Muscle layer of duodenum (tissue), 2 donors: ENCODE measurements at regions not wholly inside any gene's neighbourhood (a gene's known extent, or its start where the extent isn't known, plus 50 kb on each side); places are given as distances from the start of the nearest gene placed in this dataset.

ENCODE experiments used
- H3K27ac ChIP-seq: one replicate; pipeline ENCODE4 v1.7.0; 2013; ENCODE audit warnings: mild to moderate bottlenecking, low read length
- H3K27me3 ChIP-seq: one replicate; pipeline ENCODE4 v1.7.0; 2013; ENCODE audit warnings: low read depth, mild to moderate bottlenecking, control low read depth, low read length
- H3K36me3 ChIP-seq, 2 donors: one replicate each; pipeline ENCODE4 v1.7.0; 2013; ENCODE audit warnings: low read length in 2 of 2, control low read depth in 1 of 2, mild to moderate bottlenecking in 1 of 2; ENCODE audit not compliant: insufficient read depth in 2 of 2, control insufficient read depth in 1 of 2
- H3K4me1 ChIP-seq, 2 donors: one replicate each; pipeline ENCODE4 v1.7.0; 2013; ENCODE audit warnings: low read length in 2 of 2, mild to moderate bottlenecking in 2 of 2, control low read depth in 1 of 2, moderate library complexity in 1 of 2; ENCODE audit not compliant: insufficient read depth in 2 of 2, control insufficient read depth in 1 of 2
- H3K4me3 ChIP-seq, 2 donors: one replicate each; pipeline ENCODE4 v1.7.0; 2013; ENCODE audit warnings: low read length in 2 of 2, low read depth in 1 of 2, mild to moderate bottlenecking in 1 of 2
- H3K9me3 ChIP-seq, 2 donors: one replicate each; pipeline ENCODE4 v1.7.0; 2013; ENCODE audit warnings: low read length in 2 of 2, control low read depth in 1 of 2, mild to moderate bottlenecking in 1 of 2; ENCODE audit not compliant: control insufficient read depth in 1 of 2
- donor health status: healthy.

DNA sequence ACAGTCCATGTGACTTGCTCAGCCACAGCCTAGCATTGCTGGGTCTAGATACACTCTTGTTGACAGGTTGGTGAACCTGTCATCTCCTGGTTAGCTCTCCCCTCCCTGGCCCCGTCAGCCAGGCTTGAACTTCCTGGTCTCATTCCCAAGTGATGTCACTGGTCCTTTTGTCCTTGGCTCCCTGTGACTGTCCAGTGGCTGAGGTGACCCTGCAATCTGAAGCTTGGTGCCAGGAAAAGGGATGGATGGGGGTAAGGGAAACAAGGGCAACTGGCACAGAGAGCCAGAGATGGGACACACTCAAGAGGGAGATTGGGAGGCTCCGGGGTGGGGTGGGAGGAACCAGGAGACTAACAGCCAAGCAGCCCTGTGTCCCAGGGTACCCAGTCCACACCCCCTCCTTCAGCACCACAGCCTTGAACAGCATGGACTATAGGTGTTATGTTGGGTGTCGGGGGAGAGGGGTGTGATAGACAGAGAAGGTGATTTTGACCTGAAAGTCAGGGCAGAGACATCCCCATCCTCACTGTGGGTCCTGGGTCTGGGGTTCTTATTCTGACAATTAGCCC, 63.8 kb upstream of the THY1 start:
- Histone ChIP-seq H3K27me3 (no peaks in the 10 kb centered on the region), H3K4me3 (no peak overlapping the region), H3K27ac (no peak overlapping the region), H3K4me1 (no peaks in the 10 kb centered on the region), H3K36me3 (no peaks in the 10 kb centered on the region), H3K9me3 (no peaks in the 10 kb centered on the region)

DNA sequence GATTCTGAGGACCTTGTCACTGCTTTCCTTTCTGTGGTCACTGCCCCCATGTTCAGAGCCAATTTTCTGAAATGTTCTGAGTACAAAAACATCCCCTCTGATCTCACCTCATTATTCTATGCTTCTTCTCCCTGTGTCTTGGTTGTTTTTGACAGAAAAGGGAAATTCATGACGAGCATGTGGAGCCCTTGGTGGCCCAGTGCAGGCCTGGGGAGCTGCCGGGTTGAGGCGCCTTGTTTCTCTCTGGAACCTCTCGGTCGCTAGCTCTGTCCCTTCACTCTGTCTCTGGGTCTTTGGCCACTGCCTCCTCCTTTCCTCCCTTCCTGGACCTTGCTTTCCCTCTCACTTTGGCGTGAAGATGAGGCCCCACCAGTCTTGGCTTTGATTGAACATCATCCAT, 63.0 kb upstream of the THY1 start:
- no peak overlapping the region for H3K4me3 ChIP-seq
- H3K27ac ChIP-seq, result no peak overlapping the region
- no peaks in the 10 kb centered on the region for H3K27me3 ChIP-seq
- no peaks in the 10 kb centered on the region for H3K36me3 ChIP-seq
- H3K4me1 ChIP-seq, result peaks cover 0 to 6% of the 10 kb centered on the region in 2 donors
- H3K9me3 ChIP-seq, result no peaks in the 10 kb centered on the region

DNA sequence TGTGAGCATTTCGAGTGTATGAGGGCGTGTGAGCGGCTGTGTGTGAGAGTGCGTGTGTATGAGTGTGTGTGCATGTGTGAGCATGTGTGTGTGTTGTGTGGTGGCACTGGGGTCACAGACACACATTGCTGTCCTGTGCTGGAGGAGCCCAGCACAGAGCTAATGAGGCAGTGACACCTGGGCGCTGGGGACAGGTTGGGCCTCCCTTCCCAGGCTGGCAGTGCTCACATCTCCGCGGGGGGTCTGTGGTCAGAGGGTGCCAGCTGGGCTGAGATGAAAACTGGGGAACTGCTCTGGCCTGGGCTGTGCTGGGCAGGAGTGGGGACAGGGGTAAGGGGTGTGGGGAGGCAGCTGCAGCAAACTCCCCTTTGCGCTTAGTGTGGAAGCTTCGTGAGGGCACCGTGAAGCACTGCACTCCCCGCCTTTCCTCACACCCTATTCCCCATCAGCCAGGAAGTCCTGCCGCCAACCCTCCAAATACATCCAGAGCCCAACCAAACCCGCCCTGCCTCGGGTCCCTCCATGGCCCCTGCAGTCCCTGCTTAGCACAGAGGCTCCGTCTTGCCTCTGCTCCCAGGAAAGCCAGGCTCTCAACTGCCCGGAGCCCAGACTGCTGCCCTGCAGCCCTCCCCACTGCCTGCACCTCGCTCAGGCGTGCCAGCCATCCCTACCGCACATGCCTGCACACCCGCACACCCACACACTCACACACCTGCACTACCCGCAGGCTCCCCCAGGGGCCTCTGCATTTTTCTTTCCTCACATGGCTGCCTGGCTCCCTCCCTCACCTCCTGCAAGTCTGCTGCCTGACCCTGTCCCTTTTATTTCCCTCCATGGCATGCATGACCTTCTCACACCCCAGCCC, 62.0 kb upstream of the THY1 start:
- Histone ChIP-seq H3K36me3 (no peaks in the 10 kb centered on the region), H3K27ac (no peak overlapping the region), H3K4me3 (no peak overlapping the region), H3K9me3 (no peaks in the 10 kb centered on the region), H3K4me1 (peaks cover 0 to 6% of the 10 kb centered on the region in 2 donors), H3K27me3 (no peaks in the 10 kb centered on the region)

GRCh38 chr11:119483881-119484371, 61.0 kb upstream of the THY1 start:
- H3K9me3 ChIP-seq, result no peaks in the 10 kb centered on the region
- no peak overlapping the region for H3K27ac ChIP-seq
- H3K36me3 ChIP-seq, result no peaks in the 10 kb centered on the region
- H3K27me3 ChIP-seq, result no peaks in the 10 kb centered on the region
- peaks cover 0 to 6% of the 10 kb centered on the region in 2 donors for H3K4me1 ChIP-seq
- H3K4me3 ChIP-seq, result no peak overlapping the region

- Histone ChIP-seq H3K36me3 (no peaks in the 10 kb centered on the region), H3K4me3 (no peak overlapping the region), H3K9me3 (no peaks in the 10 kb centered on the region), H3K27me3 (no peaks in the 10 kb centered on the region), H3K27ac (no peak overlapping the region), H3K4me1 (peaks cover 0 to 6% of the 10 kb centered on the region in 2 donors)
Observed at GRCh38 chr11:119483341-119483880, 60.4 kb upstream of the THY1 start.

DNA sequence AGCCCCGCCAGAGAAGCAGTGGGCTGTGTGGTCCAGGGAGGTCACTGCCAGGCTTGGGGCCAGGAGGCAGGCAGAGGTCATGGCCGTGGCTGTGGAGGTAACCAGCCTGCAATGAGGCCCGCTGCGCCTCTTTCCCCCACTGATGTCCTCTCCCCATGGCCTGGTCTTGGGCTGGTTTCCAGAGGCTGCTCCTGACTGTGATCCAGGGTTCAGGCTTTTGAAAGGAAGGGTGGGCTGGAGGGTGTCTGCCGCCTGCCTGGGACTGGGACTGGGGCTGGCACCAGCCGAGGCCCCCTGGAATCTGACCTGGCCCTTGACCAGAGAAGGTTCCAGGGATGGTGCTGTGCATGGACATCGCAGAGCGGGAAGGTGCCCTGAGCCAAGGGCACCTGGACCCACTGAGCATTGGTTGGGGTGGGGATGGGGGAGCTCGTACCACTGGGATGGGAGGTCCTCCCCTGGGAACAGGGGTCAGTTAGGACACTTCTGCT, 59.6 kb upstream of the THY1 start:
- H3K27ac ChIP-seq, result no peak overlapping the region
- no peaks in the 10 kb centered on the region for H3K9me3 ChIP-seq
- H3K36me3 ChIP-seq, result no peaks in the 10 kb centered on the region
- H3K27me3 ChIP-seq, result no peaks in the 10 kb centered on the region
- H3K4me1 ChIP-seq, result peaks cover 0 to 6% of the 10 kb centered on the region in 2 donors
- no peak overlapping the region for H3K4me3 ChIP-seq

- Histone ChIP-seq H3K4me1 (peaks cover 0 to 6% of the 10 kb centered on the region in 2 donors), H3K27me3 (no peaks in the 10 kb centered on the region), H3K27ac (no peak overlapping the region), H3K36me3 (no peaks in the 10 kb centered on the region), H3K9me3 (no peaks in the 10 kb centered on the region), H3K4me3 (no peak overlapping the region)
Observed at GRCh38 chr11:119481667-119482400, 58.9 kb upstream of the THY1 start.

GRCh38 chr11:119481021-119481666, 58.2 kb upstream of the THY1 start:
- Histone ChIP-seq H3K9me3 (no peaks in the 10 kb centered on the region), H3K4me3 (no peak overlapping the region), H3K27ac (no peak overlapping the region), H3K27me3 (no peaks in the 10 kb centered on the region), H3K36me3 (no peaks in the 10 kb centered on the region), H3K4me1 (peaks cover 0 to 6% of the 10 kb centered on the region in 2 donors)

- peaks cover 0 to 6% of the 10 kb centered on the region in 2 donors for H3K4me1 ChIP-seq
- no peaks in the 10 kb centered on the region for H3K27me3 ChIP-seq
- no peaks in the 10 kb centered on the region for H3K36me3 ChIP-seq
- H3K27ac ChIP-seq, result no peak overlapping the region
- H3K9me3 ChIP-seq, result no peaks in the 10 kb centered on the region
- no peak overlapping the region for H3K4me3 ChIP-seq
Observed at GRCh38 chr11:119480380-119481020, 57.5 kb upstream of the THY1 start.

DNA sequence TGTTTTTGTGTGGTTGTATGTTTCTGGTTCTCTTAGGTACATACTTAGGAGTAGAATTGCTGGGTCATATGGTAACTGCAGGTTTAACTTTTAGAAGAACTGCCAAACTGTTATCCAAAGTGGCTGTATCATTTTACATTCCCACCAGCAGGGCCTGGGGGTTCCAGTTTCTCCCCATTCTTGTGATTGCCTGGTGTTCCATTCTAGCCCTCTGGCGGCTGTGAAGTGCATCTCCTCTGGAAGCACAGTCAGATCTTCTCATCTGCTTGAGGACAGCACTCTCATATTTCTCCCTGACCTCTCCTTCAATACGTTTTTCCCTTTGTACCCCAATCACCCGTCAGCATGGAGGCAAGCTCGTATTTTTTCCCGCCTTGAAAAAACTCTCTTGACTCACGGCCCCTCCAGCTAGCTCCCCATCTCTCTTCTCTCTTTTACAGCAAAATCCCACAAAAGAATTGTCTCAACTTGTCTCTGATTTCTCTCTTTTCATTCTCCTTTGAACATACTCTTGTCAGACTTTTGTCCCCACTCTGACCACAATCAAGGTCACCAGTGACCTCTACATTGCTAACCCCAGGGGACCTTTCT, 56.8 kb upstream of the THY1 start:
- Histone ChIP-seq H3K27ac (no peak overlapping the region), H3K4me3 (no peak overlapping the region), H3K27me3 (no peaks in the 10 kb centered on the region), H3K4me1 (peaks cover 0 to 6% of the 10 kb centered on the region in 2 donors), H3K9me3 (no peaks in the 10 kb centered on the region), H3K36me3 (no peaks in the 10 kb centered on the region)
